Heart right ventricle (tissue), 16 donors: ENCODE measurements at regions not wholly inside any gene's neighbourhood (a gene's known extent, or its start where the extent isn't known, plus 50 kb on each side); places are given as distances from the start of the nearest gene placed in this dataset.

Experiments
- ATAC-seq, 8 donors: fragments of 200-7000 bp; cut with Tn5 transposase; one replicate each; pipeline ENCODE4 v1.9.1; 2020; ENCODE audit warnings: mild to moderate bottlenecking in 8 of 8, moderate library complexity in 8 of 8, moderate number of reproducible peaks in 1 of 8
- DNase-seq, 2 donors: peaks; one replicate each; pipeline ENCODE4 v3.0.0-alpha.2; 2020
- H3K27ac ChIP-seq, 10 donors: fragments of 200-600 bp; sonication (generic) in 2 of 10; one replicate each; pipeline versions ENCODE4 v1.5.0 to v1.8.0; 2020 to 2022; ENCODE audit warnings: mild to moderate bottlenecking in 3 of 10
- H3K27me3 ChIP-seq, 7 donors: fragments of 200-600 bp; one replicate each; pipeline ENCODE4 v1.8.0; 2021 to 2022; ENCODE audit warnings: mild to moderate bottlenecking in 2 of 7
- H3K36me3 ChIP-seq, 9 donors: fragments of 200-600 bp; sonication (generic) in 1 of 9; one replicate each; pipeline versions ENCODE4 v1.5.0 to v1.8.0; 2020 to 2022; ENCODE audit warnings: mild to moderate bottlenecking in 2 of 9
- H3K4me1 ChIP-seq, 9 donors: fragments of 200-600 bp; sonication (generic) in 1 of 9; one replicate each; pipeline versions ENCODE4 v1.5.0 to v1.8.0; 2020 to 2022; ENCODE audit warnings: mild to moderate bottlenecking in 4 of 9
- H3K4me3 ChIP-seq, 10 donors: fragments of 200-600 bp; sonication (generic) in 2 of 10; one replicate each; pipeline versions ENCODE4 v1.5.0 to v1.8.0; 2020 to 2022; ENCODE audit warnings: mild to moderate bottlenecking in 7 of 10, moderate library complexity in 2 of 10
- H3K9me3 ChIP-seq, 11 donors: fragments of 200-600 bp in 10 of 11; sonication (generic) in 2 of 11; one replicate each; pipeline versions ENCODE4 v1.5.0 to v1.8.0; 2013 to 2022; ENCODE audit warnings: mild to moderate bottlenecking in 2 of 11, control low read depth in 1 of 11, moderate library complexity in 1 of 11
- WGBS, 2 donors: extraction: QIAGEN DNeasy Blood & Tissue Kit; methylation state at CpG; one replicate each; pipeline ENCODE4 v1.1.7; 2013; ENCODE audit warnings: inconsistent platforms in 1 of 2; 5-methylcytosine and 5-hydroxymethylcytosine counted together
- intact Hi-C, 10 donors: fragments of 100-400 bp; cut with DNase I; formaldehyde crosslinking; loops; one replicate each; pipeline versions ENCODE4 v1.11.1 to v1.14.2; 2022
- TF ChIP-seq, protein P1 (sequence below), 9 donors: fragments of 200-600 bp; sonication (generic) in 2 of 9; IDR thresholded peaks; one replicate each; pipeline versions ENCODE4 v1.5.0 to v1.8.0; 2021 to 2022; ENCODE audit warnings: antibody characterized with exemption in 9 of 9, mild to moderate bottlenecking in 5 of 9, moderate library complexity in 1 of 9
- donor health status: Arrhythmogenic right ventricular cardiomyopathy.
- donor health status: ischemic (EF 13 %, LVEDD 7.1; RV severe dilation, severe dysfunction).
- donor health status: healthy with polysubstance abuse.
- donor health status: DM: no; HTN: yes; CAD: no.
- donor health status: DM: no; HTN: no; CAD: no.
- donor health status: ischemic (EF 25% LVEDD 6.9; RV normal size, moderate dysfunction).
- donor health status: ischemic (EF 25% LVEDD 5.7; RV mildly dilated, moderate dysfunction).
- donor health status: healthy.
- donor health status: DM: yes; HTN: yes; CAD: no.
- donor health status: Ischemic cardiomyopathy.
- donor health status: ischemic (EF 35%, LVEDD 5.7; RV mildly dilated, moderate dysfunction).
- donor health status: nonischemic (EF 11% LVEDD 7.7; RV severe dilation, severe dysfunction).
- donor health status: DM: yes; HTN: yes; CAD: no.
- donor health status: PGD.
- donor health status: ischemic (EF 29% LVEDD 5.4; RV normal size, mild dysfunction).
- donor health status: nonischemic (EF 23%, LVEDD 6.1; RV moderate dilation, normal function).

DNA sequence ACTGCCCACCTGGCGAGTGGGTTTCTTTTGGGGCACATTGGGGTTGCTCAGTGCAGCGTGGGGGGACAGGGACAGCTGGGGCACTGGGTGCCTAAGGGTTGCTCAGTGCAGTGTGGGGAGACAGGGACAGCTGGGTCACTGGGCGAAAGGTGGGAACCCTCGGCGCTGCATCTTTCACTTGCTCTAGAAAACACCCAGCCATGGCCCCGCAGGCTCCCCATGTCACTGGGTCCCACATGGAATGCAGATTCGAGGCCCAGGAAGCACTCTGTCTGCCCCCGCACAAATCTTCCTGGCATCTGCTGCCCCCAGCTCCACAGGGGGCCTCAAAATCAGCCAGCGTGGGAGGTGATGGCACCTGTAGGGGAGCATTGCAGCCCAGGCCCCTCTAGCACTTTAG lies 229.3 kb downstream of the BRD1 start:
- H3K36me3 ChIP-seq, result no peaks in the 10 kb centered on the region
- no peak overlapping the region for H3K27ac ChIP-seq
- TF ChIP-seq, protein P1, sequence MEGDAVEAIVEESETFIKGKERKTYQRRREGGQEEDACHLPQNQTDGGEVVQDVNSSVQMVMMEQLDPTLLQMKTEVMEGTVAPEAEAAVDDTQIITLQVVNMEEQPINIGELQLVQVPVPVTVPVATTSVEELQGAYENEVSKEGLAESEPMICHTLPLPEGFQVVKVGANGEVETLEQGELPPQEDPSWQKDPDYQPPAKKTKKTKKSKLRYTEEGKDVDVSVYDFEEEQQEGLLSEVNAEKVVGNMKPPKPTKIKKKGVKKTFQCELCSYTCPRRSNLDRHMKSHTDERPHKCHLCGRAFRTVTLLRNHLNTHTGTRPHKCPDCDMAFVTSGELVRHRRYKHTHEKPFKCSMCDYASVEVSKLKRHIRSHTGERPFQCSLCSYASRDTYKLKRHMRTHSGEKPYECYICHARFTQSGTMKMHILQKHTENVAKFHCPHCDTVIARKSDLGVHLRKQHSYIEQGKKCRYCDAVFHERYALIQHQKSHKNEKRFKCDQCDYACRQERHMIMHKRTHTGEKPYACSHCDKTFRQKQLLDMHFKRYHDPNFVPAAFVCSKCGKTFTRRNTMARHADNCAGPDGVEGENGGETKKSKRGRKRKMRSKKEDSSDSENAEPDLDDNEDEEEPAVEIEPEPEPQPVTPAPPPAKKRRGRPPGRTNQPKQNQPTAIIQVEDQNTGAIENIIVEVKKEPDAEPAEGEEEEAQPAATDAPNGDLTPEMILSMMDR (IDR thresholded peaks at IDR 0.05), result no peak
- no peak overlapping the region for H3K4me3 ChIP-seq
- intact Hi-C loops, result no loop called here
- DNase-seq (no peak), ATAC-seq (no peak)
- H3K27me3 ChIP-seq, result peaks cover 0 to 4% (median 0%) of the 10 kb centered on the region in 7 donors
- H3K4me1 ChIP-seq, result no peaks in the 10 kb centered on the region
- peaks cover 0 to 11% (median 0%) of the 10 kb centered on the region in 11 donors for H3K9me3 ChIP-seq
- 87 to 88% methylated on average over 9 of the region's 9 CpGs for WGBS, 2 donors

DNA sequence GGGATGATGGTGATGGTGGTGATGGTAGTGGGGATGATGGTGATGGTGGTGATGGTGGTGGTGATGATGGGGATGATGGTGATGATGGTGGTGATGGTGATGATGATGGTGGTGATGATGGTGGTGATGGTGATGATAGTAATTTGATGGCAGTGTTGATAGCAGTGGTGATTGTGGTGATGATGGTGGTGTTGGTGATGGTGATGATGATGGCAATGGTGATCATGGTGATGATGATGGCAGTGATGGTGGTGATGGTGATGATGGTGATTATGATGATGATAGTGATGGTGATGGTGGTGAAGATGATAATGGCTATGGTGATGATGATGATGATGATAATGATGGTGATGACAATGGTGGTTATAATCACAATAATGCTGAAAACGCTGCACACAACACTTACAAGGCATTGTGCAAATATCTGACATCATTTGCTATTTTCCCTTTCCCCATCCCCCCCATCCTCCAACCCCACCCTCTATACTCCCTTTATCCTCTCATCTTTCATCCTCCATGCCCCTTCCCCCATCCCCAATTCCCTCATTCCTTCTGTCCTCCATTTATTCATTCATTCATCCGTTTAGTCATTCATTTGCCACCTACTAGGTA lies 230.1 kb downstream of the BRD1 start:
- ATAC-seq (no peak), DNase-seq (no peak)
- H3K36me3 ChIP-seq, result no peaks in the 10 kb centered on the region
- H3K9me3 ChIP-seq, result peaks cover 0 to 11% (median 0%) of the 10 kb centered on the region in 11 donors
- H3K4me1 ChIP-seq, result no peaks in the 10 kb centered on the region
- H3K27me3 ChIP-seq, result peaks cover 0 to 4% (median 0%) of the 10 kb centered on the region in 7 donors
- 79 to 84% methylated on average over 2 of the region's 2 CpGs for WGBS, 2 donors
- no peak overlapping the region for H3K4me3 ChIP-seq
- TF ChIP-seq, protein P1 (IDR thresholded peaks at IDR 0.05), result no peak
- no peak overlapping the region for H3K27ac ChIP-seq
- intact Hi-C loops, result no loop called here

DNA sequence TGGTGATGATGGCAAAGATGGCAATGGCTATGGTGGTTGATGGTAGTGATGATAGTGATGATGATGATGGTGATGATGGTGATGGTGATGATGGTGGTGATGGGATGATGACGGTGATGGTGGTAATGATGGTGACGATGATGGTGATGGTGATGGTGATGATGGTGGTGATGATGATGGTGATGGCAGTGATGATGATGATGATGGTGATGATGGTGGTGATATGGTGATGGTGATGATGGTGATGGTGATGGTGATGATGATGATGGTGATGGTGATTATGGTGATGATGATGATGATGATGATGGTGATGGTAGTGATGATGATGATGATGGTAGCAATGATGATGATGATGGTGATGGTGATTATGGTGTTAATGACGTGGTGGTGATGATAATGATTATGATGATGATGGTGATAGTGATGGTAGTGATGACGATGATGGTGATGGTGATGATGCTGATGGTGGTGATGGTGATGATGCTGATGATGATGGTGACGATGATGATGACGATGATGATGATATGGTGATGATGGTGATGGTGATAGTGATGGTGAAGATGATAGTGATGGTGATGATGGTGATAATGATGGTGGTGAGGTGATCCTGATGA lies 232.1 kb downstream of the BRD1 start:
- no peak for DNase-seq

DNA sequence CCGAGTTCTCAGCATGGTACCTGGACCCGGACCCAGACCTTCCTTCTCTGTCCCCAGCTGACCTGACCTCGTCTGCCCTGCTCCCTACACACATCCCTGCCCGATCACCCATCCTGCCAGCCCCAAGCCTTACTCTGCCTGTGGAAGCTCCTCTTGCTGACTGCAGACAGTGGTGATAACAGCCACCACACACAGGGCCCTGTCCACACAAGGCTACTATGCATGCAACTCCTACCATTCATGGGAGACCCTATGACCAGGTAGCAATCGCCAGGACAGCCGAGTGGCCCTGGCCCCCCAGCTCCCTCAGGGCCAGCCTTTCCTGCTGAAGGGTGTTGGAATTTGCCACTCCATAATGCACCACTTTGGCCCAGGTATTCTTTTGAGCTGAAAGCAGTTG lies 233.6 kb downstream of the BRD1 start:
- intact Hi-C loops, result no loop called here
- Histone ChIP-seq H3K36me3 (no peaks in the 10 kb centered on the region), H3K27ac (no peak overlapping the region), H3K4me1 (no peaks in the 10 kb centered on the region), H3K27me3 (no peaks in the 10 kb centered on the region), H3K9me3 (peaks cover 0 to 11% (median 0%) of the 10 kb centered on the region in 11 donors), H3K4me3 (no peak overlapping the region)
- ATAC-seq, result no peak
- WGBS, 2 donors, result 79 to 83% methylated on average over 6 of the region's 6 CpGs
- TF ChIP-seq, protein P1 (IDR thresholded peaks at IDR 0.05), result no peak
- no peak for DNase-seq

More for the DNA sequence above, 232.1 kb downstream of the BRD1 start:
- ATAC-seq, result no peak
- TF ChIP-seq, protein P1 (IDR thresholded peaks at IDR 0.05), result no peak
- intact Hi-C loops, result no loop called here
- 90 to 96% methylated on average over 6 of the region's 6 CpGs for WGBS, 2 donors
- H3K27me3 ChIP-seq, result peaks cover 0 to 4% (median 0%) of the 10 kb centered on the region in 7 donors
- H3K4me1 ChIP-seq, result no peaks in the 10 kb centered on the region
- H3K4me3 ChIP-seq, result no peak overlapping the region
- peaks cover 0 to 11% (median 0%) of the 10 kb centered on the region in 11 donors for H3K9me3 ChIP-seq
- no peak overlapping the region for H3K27ac ChIP-seq
- H3K36me3 ChIP-seq, result no peaks in the 10 kb centered on the region
